Keratinocyte (primary cell): ENCODE measurements at regions not wholly inside any gene's neighbourhood (a gene's known extent, or its start where the extent isn't known, plus 50 kb on each side); places are given as distances from the start of the nearest gene placed in this dataset.

Source experiments
- DNase-seq: peaks from one replicate; pipeline ENCODE4 v3.0.0-alpha.2; 2011; ENCODE audit warnings: low read depth, missing footprints, low spot score
- FAIRE-seq: peaks from 2 replicates; lab custom pipeline; 2011; peaks lifted over from hg19 to GRCh38; lab: Jason Lieb, UNC
- H2AFZ ChIP-seq: 2 replicates; pipeline ENCODE4 v1.6.0; 2012; ENCODE audit warnings: low read length, control low read depth, inconsistent platforms; ENCODE audit not compliant: control insufficient read depth
- H3K27ac ChIP-seq: 2 replicates; pipeline ENCODE4 v1.5.1; 2011; ENCODE audit warnings: low read length; ENCODE audit not compliant: control insufficient read depth, insufficient read depth
- H3K27me3 ChIP-seq: 3 replicates; pipeline ENCODE4 v1.6.0; 2011; ENCODE audit warnings: low read length; ENCODE audit not compliant: control insufficient read depth, insufficient read depth; ENCODE audit errors: extremely low read depth
- H3K36me3 ChIP-seq, 2 experiments: 2 replicates in 1 of 2; 3 replicates in 1 of 2; pipeline ENCODE4 v1.5.1; 2011; ENCODE audit warnings: low read length in 2 of 2, mild to moderate bottlenecking in 1 of 2; ENCODE audit not compliant: control insufficient read depth in 2 of 2, insufficient read depth in 2 of 2; ENCODE audit errors: extremely low read depth in 1 of 2
- H3K4me1 ChIP-seq: 3 replicates; pipeline ENCODE4 v1.5.1; 2011; ENCODE audit warnings: low read length; ENCODE audit not compliant: control insufficient read depth, insufficient read depth; ENCODE audit errors: extremely low read depth
- H3K4me2 ChIP-seq: 3 replicates; pipeline ENCODE4 v1.6.0; 2011; ENCODE audit warnings: low read depth, low read length; ENCODE audit not compliant: control insufficient read depth, insufficient read depth; ENCODE audit errors: extremely low read depth
- H3K4me3 ChIP-seq, 3 experiments: fragments of 200-600 bp in 1 of 3; sonication (generic) in 1 of 3; 2 replicates in 2 of 3; 3 replicates in 1 of 3; pipeline ENCODE4 v1.5.1; 2011 to 2016; ENCODE audit warnings: low read length in 3 of 3, mild to moderate bottlenecking in 3 of 3, control low read depth in 2 of 3, inconsistent platforms in 1 of 3, low read depth in 1 of 3, mixed read lengths in 1 of 3, mixed run types in 1 of 3, moderate library complexity in 1 of 3; ENCODE audit not compliant: control insufficient read depth in 2 of 3, insufficient read depth in 2 of 3; ENCODE audit errors: extremely low read depth in 1 of 3
- H3K79me2 ChIP-seq: 2 replicates; pipeline ENCODE4 v1.6.0; 2012; ENCODE audit warnings: low read length; ENCODE audit not compliant: control insufficient read depth, insufficient read depth
- H3K9ac ChIP-seq: 3 replicates; pipeline ENCODE4 v1.6.0; 2011; ENCODE audit warnings: low read length; ENCODE audit not compliant: control insufficient read depth, insufficient read depth; ENCODE audit errors: extremely low read depth
- H3K9me1 ChIP-seq: 3 replicates; pipeline ENCODE4 v1.6.0; 2011; ENCODE audit warnings: low read length; ENCODE audit not compliant: control insufficient read depth, insufficient read depth; ENCODE audit errors: extremely low read depth
- H3K9me3 ChIP-seq: 2 replicates; pipeline ENCODE4 v1.5.1; 2012; ENCODE audit warnings: low read depth, low read length; ENCODE audit not compliant: control insufficient read depth
- H4K20me1 ChIP-seq: 3 replicates; pipeline ENCODE4 v1.6.0; 2011; ENCODE audit warnings: low read length; ENCODE audit not compliant: control insufficient read depth, insufficient read depth; ENCODE audit errors: extremely low read depth
- EZH2 ChIP-seq: IDR thresholded peaks from one replicate; pipeline ENCODE4 v1.6.1; 2012; ENCODE audit warnings: inconsistent platforms, mild to moderate bottlenecking, low read length, moderate library complexity
- dilution Hi-C: fragments of 300-500 bp; cut with MboI; formaldehyde crosslinking; loops from one replicate; pipeline ENCODE4 v1.7.0; 2020; ENCODE audit warnings: low sequenced_read_pairs; ENCODE audit not compliant: extremely low pct_ligation_motif_present
- TF ChIP-seq, protein P1 (sequence below), 3 experiments: IDR thresholded peaks in 1 of 3; conservative IDR thresholded peaks in 1 of 3; optimal IDR thresholded peaks in 1 of 3; 2 replicates in 2 of 3; 3 replicates in 1 of 3; pipeline versions ENCODE3 to v1.5.1; 2011; ENCODE audit warnings: low read length in 3 of 3, mild to moderate bottlenecking in 3 of 3, moderate library complexity in 2 of 3, control low read depth in 1 of 3, inconsistent platforms in 1 of 3; ENCODE audit not compliant: insufficient read depth in 2 of 3; ENCODE audit errors: extremely low read depth in 1 of 3

DNA sequence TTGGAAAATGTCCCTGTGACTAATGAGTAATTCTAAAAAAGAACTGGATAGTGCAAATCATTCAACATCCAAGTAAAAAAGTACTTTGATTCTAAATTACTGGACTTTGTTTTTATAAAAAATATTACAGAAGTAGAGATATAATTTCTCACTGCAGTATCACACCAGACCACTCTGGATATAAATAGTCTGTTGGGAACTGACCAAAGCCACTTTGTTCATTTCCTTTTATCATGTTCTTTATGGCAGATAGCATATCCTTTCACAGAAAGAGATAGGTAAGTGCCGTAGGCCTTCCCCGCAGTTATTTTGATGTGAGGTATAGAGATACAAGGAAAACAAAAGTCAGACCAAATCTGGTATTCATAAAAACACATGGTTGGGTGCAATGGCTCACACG, 827.4 kb upstream of the GRAMD2B start:
- H2AFZ ChIP-seq: no peak overlapping the region
- no peaks in the 10 kb centered on the region for H3K36me3 ChIP-seq
- H3K9me1 ChIP-seq: no peaks in the 10 kb centered on the region
- no peaks in the 10 kb centered on the region for H3K4me1 ChIP-seq
- H3K79me2 ChIP-seq: no peaks in the 10 kb centered on the region
- no peaks in the 10 kb centered on the region for H4K20me1 ChIP-seq
- H3K4me3 ChIP-seq: no peak overlapping the region
- H3K27me3 ChIP-seq: no peaks in the 10 kb centered on the region
- TF ChIP-seq, protein P1, sequence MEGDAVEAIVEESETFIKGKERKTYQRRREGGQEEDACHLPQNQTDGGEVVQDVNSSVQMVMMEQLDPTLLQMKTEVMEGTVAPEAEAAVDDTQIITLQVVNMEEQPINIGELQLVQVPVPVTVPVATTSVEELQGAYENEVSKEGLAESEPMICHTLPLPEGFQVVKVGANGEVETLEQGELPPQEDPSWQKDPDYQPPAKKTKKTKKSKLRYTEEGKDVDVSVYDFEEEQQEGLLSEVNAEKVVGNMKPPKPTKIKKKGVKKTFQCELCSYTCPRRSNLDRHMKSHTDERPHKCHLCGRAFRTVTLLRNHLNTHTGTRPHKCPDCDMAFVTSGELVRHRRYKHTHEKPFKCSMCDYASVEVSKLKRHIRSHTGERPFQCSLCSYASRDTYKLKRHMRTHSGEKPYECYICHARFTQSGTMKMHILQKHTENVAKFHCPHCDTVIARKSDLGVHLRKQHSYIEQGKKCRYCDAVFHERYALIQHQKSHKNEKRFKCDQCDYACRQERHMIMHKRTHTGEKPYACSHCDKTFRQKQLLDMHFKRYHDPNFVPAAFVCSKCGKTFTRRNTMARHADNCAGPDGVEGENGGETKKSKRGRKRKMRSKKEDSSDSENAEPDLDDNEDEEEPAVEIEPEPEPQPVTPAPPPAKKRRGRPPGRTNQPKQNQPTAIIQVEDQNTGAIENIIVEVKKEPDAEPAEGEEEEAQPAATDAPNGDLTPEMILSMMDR (optimal IDR thresholded peaks at IDR 0.05 in 1 of 3, IDR thresholded peaks at IDR 0.05 in 1 of 3, conservative IDR thresholded peaks at IDR 0.05 in 1 of 3; ENCODE audit: extremely low read depth in 1 of 3, insufficient read depth in 2 of 3, low read length in 3 of 3): no peak
- no peak for TF ChIP-seq EZH2
- DNase-seq: no peak
- no peak overlapping the region for H3K9ac ChIP-seq
- H3K27ac ChIP-seq: no peak overlapping the region
- H3K4me2 ChIP-seq: no peak overlapping the region
- H3K9me3 ChIP-seq: no peaks in the 10 kb centered on the region
- no peak for FAIRE-seq
- dilution Hi-C loops: no loop called here

DNA sequence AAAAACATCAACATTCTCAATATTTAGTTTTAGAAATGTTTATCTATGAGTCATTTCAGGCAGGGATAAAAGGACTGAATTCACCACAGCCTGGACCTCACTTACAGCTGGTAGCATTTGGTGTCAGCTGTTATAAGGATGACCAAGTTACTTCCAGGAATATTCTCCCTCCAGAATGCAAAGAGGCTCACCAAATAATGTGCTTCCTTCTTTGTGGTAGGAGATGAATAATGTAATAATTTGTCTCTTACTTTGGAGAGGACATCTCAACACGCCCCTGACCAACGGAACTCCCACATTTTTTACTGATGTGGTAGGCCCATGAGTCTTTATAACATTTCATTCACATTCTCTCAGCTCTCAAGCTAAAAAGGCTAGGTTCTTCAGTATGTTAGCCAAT, 825.9 kb upstream of the GRAMD2B start:
- Histone ChIP-seq H4K20me1 (no peaks in the 10 kb centered on the region), H3K9me1 (no peaks in the 10 kb centered on the region), H3K27me3 (no peaks in the 10 kb centered on the region), H3K4me3 (no peak overlapping the region), H3K79me2 (no peaks in the 10 kb centered on the region), H3K9ac (no peak overlapping the region), H3K36me3 (no peaks in the 10 kb centered on the region), H3K27ac (no peak overlapping the region), H2AFZ (no peak overlapping the region), H3K9me3 (no peaks in the 10 kb centered on the region), H3K4me2 (no peak overlapping the region), H3K4me1 (no peaks in the 10 kb centered on the region)
- DNase-seq (no peak), FAIRE-seq (peak; percentile 39)
- dilution Hi-C loops: no loop called here
- TF ChIP-seq, protein P1 (optimal IDR thresholded peaks at IDR 0.05 in 1 of 3, IDR thresholded peaks at IDR 0.05 in 1 of 3, conservative IDR thresholded peaks at IDR 0.05 in 1 of 3; ENCODE audit: extremely low read depth in 1 of 3, insufficient read depth in 2 of 3, low read length in 3 of 3): no peak
- no peak for TF ChIP-seq EZH2
